Transverse colon (tissue), 4 donors: ENCODE measurements at regions not wholly inside any gene's neighbourhood (a gene's known extent, or its start where the extent isn't known, plus 50 kb on each side); places are given as distances from the start of the nearest gene placed in this dataset.

Experiments
- POLR2A ChIP-seq: fragments of 450-650 bp; IDR thresholded peaks from one replicate; pipeline ENCODE4 v1.6.1; 2016; ENCODE audit warnings: antibody characterized with exemption, mild to moderate bottlenecking, moderate library complexity
- POLR2AphosphoS5 ChIP-seq, 3 donors: sonication (generic); formaldehyde crosslinking; IDR thresholded peaks; one replicate each; pipeline ENCODE4 v1.6.1; 2016; ENCODE audit warnings: antibody characterized with exemption in 3 of 3
- TF ChIP-seq, protein P1 (sequence below), 5 experiments: fragments of 200-600 bp in 3 of 5; fragments of 450-650 bp in 2 of 5; sonication (generic) in 3 of 5; IDR thresholded peaks; 1 replicate in 2 of 5; 2 replicates in 3 of 5; pipeline ENCODE4 v1.5.1; 2016 to 2017; ENCODE audit warnings: antibody characterized with exemption in 5 of 5, inconsistent platforms in 3 of 5, mild to moderate bottlenecking in 2 of 5, moderate library complexity in 1 of 5

DNA sequence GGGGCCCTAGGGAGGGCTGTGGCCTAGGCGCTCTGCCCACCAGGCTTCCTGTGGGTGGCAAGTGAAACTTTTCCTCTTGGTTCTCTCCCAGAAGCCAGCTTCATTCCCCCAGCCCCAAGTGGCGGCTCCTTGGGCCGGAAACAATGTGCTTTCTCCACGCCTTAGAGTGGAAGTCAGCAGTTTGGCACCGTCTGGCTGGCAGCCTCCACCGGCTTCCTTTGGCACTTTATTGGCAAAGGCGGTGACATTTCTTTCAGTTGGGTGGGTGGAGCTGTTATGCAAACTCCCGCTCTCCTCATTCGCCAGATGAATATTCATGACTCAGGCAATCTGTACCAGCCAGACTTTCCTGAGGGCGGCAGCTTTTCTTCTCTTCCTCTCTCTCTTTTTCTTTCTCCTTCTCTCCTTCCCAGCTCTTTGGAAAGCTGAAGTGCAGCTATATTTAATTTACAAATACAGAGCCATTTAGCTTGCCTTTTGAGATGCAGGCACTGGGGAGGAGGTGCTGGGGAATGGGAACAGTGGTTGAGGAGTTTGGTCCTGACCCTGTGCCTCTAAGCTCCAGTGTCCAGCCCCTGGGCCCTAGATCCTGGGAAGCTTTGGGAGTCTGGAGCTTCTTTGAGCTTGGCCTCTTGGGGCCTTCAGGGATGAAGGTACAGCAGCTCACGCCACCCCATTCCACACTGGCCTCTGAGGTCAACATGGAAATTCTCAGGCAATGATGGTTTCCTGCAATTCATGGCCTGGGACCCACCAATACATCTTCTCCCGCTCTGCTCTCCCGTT lies 67.8 kb upstream of the POU3F1 start:
- TF ChIP-seq, protein P1, sequence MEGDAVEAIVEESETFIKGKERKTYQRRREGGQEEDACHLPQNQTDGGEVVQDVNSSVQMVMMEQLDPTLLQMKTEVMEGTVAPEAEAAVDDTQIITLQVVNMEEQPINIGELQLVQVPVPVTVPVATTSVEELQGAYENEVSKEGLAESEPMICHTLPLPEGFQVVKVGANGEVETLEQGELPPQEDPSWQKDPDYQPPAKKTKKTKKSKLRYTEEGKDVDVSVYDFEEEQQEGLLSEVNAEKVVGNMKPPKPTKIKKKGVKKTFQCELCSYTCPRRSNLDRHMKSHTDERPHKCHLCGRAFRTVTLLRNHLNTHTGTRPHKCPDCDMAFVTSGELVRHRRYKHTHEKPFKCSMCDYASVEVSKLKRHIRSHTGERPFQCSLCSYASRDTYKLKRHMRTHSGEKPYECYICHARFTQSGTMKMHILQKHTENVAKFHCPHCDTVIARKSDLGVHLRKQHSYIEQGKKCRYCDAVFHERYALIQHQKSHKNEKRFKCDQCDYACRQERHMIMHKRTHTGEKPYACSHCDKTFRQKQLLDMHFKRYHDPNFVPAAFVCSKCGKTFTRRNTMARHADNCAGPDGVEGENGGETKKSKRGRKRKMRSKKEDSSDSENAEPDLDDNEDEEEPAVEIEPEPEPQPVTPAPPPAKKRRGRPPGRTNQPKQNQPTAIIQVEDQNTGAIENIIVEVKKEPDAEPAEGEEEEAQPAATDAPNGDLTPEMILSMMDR (IDR thresholded peaks at IDR 0.05), result no peak
- no peak for TF ChIP-seq POLR2A
- no peak for TF ChIP-seq POLR2AphosphoS5 (IDR thresholded peaks at IDR 0.05)
